HG03280 (cell line): ENCODE measurements at regions not wholly inside any gene's neighbourhood (a gene's known extent, or its start where the extent isn't known, plus 50 kb on each side); places are given as distances from the start of the nearest gene placed in this dataset.
"Not testable (repeated sequence)": the region's sequence is repeated elsewhere in the genome, so short reads cannot be mapped to it uniquely, and the experiment has no call there.

Experiments used
- ATAC-seq: cut with Tn5 transposase; IDR thresholded peaks from one replicate; pipeline ENCODE4 v1.9.1; 2021; ENCODE audit warnings: mild to moderate bottlenecking, moderate library complexity; ENCODE audit not compliant: unreplicated experiment

DNA sequence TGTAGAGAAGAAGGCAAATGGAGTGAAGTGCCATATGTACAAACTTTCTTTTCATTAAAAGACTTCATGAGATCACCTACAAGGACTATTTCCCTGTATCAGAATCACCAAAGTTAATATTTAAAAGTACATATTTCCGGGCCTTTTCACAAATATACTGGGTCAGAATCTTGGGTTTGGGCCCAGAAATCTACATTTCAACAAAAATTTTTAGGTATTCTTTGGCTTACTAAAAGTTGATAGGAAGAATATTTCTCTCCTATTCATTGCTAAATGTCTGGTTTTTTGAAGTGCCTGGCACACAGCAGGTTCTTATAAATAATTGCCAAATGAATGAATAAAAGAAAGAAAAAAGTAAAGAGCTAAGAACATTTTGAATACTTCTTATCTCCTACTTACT, 843.8 kb upstream of the ACVR2A start:
- no peak for ATAC-seq

DNA sequence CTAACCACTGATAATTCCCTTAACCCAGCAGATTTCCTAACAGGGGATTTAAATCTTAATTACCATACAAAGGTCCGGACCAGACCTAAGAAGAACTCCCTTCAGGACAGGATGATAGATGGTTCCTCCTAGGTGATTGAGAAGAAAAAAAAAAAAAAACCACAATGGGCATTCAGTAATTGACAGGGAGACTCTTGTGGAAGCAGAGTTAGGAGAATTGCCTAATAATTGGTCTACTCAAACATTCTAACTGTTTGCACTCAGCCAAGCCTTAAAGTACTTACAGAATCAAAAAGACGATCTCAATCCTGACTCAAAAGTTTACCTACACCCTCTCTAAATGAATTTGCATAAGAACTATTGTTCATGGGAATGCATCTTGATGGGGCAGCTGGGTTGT, 844.7 kb upstream of the ACVR2A start:
- ATAC-seq: not testable (repeated sequence)

DNA sequence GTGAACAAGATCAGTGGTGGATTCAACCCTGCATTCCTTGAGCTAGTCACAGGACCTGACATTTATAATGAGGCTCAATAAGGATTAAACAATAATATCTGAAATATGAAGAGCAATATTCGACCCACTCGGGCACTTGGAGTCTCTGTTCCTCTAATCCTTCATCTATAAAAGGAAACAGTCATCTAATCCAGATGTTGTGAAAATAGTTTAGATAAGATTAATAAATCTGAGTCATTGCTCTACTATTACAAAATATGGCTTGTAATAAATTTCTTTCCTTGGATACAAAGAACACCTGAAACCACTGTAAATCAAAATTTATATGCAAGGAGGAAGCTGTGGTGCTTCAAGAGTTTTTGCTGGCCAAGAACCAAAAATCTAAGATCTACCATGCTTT, 846.9 kb upstream of the ACVR2A start:
- ATAC-seq: no peak

DNA sequence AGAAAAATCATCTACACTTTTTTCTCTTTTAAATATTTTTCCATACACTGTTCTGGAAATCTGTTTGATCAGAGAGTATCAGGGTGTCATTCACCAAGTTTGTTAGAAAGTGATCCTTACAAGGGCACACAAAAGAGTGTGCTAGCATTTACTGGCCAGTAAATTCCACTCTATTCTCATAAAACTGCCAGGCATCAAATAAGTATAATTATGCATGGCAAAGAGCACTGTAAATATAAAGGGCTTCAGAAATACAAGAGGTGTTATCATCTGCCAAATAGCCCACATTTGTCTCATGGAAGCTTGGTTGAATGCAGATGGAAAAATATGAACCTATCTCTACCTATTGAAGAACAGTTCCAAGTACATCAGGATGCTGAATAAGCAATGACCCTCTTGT, 847.3 kb upstream of the ACVR2A start:
- no peak for ATAC-seq

DNA sequence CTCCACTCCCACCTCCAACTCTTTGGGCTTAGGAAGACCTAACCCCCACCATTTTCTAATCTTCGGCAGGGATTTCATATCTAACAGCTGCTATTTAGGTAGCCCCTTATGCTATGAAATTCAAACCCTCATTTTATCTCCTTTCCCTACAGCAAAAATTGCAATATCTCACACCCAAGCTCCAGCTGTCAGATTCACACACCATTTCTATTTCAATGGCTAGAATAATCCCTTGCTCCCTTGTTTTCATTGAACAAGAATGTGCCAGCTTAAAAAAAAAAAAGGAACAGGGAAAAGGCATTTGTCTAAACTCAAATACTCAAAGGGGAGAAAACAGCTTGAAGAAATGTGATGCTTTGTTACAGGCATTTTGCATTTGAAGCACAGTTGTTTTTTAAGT, 850.6 kb upstream of the ACVR2A start:
- no peak for ATAC-seq

GRCh38 chr2:146992466-146992865, 852.4 kb upstream of the ACVR2A start:
- no peak for ATAC-seq

GRCh38 chr2:146992057-146992456, 852.8 kb upstream of the ACVR2A start:
- no peak for ATAC-seq

- ATAC-seq: no peak
Measured at GRCh38 chr2:146990311-146991054, 854.3 kb upstream of the ACVR2A start.

GRCh38 chr2:146989741-146990140, 855.1 kb upstream of the ACVR2A start:
- no peak for ATAC-seq

GRCh38 chr2:146987996-146988395, 856.8 kb upstream of the ACVR2A start:
- no peak for ATAC-seq

GRCh38 chr2:146986161-146986560, 858.7 kb upstream of the ACVR2A start:
- no peak for ATAC-seq

- no peak for ATAC-seq
Measured at GRCh38 chr2:146985753-146986152, 859.1 kb upstream of the ACVR2A start.

GRCh38 chr2:146984014-146984413, 860.8 kb upstream of the ACVR2A start:
- no peak for ATAC-seq

- no peak for ATAC-seq
Measured at GRCh38 chr2:146982393-146982846, 862.4 kb upstream of the ACVR2A start.

- ATAC-seq: no peak
Measured at GRCh38 chr2:146981921-146982320, 862.9 kb upstream of the ACVR2A start.

DNA sequence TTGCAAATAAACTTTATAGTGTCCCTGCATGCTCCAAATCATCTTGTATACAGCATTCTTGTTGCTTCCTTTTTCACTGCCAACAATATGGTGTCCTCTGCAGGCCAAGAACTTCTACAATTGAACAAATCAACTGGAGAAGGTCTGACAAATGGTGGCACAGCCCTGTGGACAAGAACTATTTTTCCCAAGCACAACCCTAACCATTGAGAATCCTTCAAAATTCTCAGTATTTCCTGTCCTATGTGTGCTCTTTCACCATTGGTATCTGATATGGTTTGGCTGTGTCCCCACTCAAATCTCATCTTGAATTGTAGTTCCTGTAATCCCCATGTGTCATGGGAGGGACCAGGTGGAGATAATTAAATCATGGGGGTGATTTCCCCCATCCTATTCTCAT, 865.1 kb upstream of the ACVR2A start:
- no peak for ATAC-seq

DNA sequence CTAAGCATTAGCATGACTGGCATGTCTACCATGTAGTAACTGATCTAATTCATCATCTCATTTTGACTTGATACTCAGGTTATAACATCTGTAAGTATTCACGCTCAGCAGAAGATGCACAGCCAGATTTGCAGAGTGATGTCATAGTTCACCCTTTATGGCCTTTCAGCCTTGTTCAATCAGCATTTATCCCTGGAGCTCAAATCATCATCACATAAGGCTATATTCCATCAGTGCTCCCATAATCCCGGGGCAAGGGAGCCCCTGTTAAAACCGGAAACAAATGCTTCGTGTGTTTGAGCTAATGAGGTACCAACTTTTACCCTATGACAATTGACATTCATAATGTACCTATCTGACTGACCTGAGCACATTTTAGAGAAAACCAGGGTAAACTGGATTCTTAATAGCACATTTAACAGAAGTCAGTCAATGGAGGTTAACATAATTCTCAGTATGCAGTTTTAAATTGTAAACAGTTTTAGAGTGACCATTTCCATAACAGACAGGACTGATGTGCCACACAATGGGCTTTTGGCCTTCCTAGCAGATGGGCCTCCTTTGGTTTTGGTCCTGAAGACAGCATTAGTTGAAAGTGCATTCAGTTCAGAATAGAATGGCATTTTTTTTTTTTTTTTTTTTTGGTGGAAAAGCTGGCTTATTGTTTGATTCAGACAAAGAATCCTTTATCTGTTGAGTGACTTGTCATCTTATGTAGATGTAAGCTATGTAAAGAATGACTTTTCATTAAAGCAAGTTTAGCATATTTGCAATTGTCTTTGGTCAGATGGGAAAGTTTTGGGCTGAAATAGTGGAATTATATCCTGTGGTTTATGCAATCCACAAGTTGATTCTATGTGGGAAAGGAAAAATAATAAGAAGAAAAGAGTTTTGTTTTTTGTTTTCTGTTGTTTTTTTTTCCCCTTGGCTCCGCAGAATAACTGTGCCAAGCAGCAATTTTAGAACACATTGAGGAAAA, 866.0 kb upstream of the ACVR2A start:
- ATAC-seq: no peak

- ATAC-seq: not testable (repeated sequence)
Measured at GRCh38 chr2:146970981-146971380, 873.8 kb upstream of the ACVR2A start.

GRCh38 chr2:146969703-146970102, 875.1 kb upstream of the ACVR2A start:
- ATAC-seq: not testable (repeated sequence)

GRCh38 chr2:146964494-146964893, 880.3 kb upstream of the ACVR2A start:
- ATAC-seq: no peak

DNA sequence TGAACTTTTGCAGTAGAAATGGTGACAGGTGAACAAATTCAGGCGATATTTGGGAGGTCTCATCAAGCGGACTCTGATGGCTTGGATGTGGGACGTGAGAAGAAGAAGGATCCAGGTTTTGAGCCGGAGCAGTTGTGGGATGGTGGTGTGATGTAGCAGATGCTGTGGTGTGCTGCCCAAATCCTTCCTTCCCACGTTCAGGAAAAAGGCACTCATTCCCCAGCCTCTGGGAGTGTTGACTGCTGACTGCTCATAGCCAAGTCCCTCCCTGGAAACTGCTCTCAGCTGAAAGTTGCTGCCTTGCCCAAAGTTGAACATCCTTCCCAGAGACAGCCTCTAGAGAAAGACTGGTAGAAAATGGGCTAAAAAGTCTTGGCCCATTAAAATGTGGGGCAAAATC, 890.3 kb upstream of the ACVR2A start:
- no peak for ATAC-seq

GRCh38 chr2:146952696-146953095, 892.1 kb upstream of the ACVR2A start:
- ATAC-seq: no peak
